ENCODE measurements at regions not wholly inside any gene's neighbourhood (a gene's known extent, or its start where the extent isn't known, plus 50 kb on each side); places are given as distances from the start of the nearest gene placed in this dataset.

DNA sequence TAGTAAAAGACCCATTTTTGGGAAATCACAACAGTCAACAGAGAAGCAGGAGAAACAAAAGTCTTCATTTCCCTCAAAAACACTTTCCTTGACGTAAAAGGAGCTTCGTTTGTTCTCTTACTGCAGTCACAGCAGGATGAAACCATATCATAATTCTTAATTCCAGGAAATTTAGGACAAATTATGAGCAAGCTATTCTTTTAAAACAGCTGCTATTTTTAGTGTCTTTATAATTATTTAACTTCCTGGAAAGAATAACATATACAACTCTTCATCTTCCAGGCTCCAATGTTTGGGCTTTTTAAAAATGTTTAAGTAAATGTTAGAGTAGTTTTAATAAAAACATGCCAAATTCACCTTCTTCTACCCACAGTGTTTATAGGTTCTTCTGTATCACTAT is 563.5 kb downstream of the LTN1 start:
- H3K9ac ChIP-seq = no peak overlapping the region
- no peak for TF ChIP-seq Cebpa-rat (IDR thresholded peaks at IDR 0.05)
- no peaks in the 10 kb centered on the region for H4K20me1 ChIP-seq
- no peaks in the 10 kb centered on the region for H3K4me1 ChIP-seq
- H3K36me3 ChIP-seq = no peaks in the 10 kb centered on the region
- H3K4me2 ChIP-seq = no peak overlapping the region
- H3K27ac ChIP-seq = no peak overlapping the region
- H3K27me3 ChIP-seq = no peaks in the 10 kb centered on the region
- H3K9me3 ChIP-seq = no peaks in the 10 kb centered on the region; the same call in 1 of the 2 replicates
- H3K4me3 ChIP-seq = no peak overlapping the region

DNA sequence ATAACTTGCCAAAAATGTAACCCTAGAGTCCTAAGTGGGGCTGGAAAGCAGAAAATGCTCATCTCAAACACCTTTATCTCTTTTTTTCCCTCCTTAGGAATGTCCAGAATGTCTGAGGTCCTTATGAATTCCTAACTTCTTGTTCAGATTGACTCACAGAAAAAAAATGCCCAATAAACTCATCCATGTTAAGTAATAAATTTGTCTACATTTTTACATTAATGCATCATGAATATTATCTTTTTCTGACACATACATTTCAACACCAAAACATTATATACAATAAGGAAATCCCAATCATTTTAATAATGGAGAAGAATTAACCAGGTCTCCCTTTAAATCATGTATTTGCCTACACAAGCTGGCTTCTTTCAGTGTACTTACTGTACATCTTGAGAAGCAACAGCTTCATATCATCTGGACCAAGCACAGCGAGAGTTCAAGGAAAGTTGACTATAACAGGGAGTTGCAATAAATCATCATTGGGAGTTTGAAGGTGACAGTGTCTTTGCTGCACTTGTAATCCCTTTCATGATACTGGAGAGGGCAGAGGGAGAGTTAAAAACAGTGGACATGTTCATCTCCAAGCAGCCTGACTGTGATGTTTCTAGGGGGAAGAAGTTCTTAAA is 565.2 kb downstream of the LTN1 start:
- H4K20me1 ChIP-seq = no peaks in the 10 kb centered on the region
- no peaks in the 10 kb centered on the region; the same call in 1 of the 2 replicates for H3K9me3 ChIP-seq
- no peaks in the 10 kb centered on the region for H3K27me3 ChIP-seq
- no peaks in the 10 kb centered on the region for H3K36me3 ChIP-seq
- no peak overlapping the region for H3K9ac ChIP-seq
- TF ChIP-seq Cebpa-rat (IDR thresholded peaks at IDR 0.05) = no peak
- no peak overlapping the region for H3K27ac ChIP-seq
- no peak overlapping the region for H3K4me2 ChIP-seq
- H3K4me3 ChIP-seq = no peak overlapping the region
- no peaks in the 10 kb centered on the region for H3K4me1 ChIP-seq

DNA sequence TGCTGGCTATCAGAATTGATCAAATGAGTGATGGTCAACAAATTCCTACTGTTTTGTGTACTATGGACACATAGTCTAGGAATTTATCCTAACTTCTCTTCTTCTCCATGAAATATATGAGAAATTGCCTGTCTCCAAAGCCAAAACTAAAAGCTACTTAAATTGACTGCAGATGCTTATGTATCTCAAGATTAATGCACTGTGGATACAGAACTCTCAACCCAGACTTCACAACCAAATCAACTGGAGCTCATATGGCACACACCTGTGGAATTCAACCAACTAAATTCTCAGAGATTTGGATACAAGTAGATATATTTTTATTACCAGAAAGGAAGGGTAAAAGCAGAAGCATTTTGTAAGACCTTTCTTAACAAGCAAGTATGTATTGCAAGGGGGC is 566.1 kb downstream of the LTN1 start:
- H3K27me3 ChIP-seq = no peaks in the 10 kb centered on the region
- H3K9me3 ChIP-seq = no peaks in the 10 kb centered on the region; the same call in 1 of the 2 replicates
- no peaks in the 10 kb centered on the region for H3K36me3 ChIP-seq
- H4K20me1 ChIP-seq = no peaks in the 10 kb centered on the region
- H3K4me1 ChIP-seq = no peaks in the 10 kb centered on the region
- no peak overlapping the region for H3K4me3 ChIP-seq
- no peak overlapping the region for H3K9ac ChIP-seq
- H3K27ac ChIP-seq = no peak overlapping the region
- H3K4me2 ChIP-seq = no peak overlapping the region
- TF ChIP-seq Cebpa-rat (IDR thresholded peaks at IDR 0.05) = no peak

DNA sequence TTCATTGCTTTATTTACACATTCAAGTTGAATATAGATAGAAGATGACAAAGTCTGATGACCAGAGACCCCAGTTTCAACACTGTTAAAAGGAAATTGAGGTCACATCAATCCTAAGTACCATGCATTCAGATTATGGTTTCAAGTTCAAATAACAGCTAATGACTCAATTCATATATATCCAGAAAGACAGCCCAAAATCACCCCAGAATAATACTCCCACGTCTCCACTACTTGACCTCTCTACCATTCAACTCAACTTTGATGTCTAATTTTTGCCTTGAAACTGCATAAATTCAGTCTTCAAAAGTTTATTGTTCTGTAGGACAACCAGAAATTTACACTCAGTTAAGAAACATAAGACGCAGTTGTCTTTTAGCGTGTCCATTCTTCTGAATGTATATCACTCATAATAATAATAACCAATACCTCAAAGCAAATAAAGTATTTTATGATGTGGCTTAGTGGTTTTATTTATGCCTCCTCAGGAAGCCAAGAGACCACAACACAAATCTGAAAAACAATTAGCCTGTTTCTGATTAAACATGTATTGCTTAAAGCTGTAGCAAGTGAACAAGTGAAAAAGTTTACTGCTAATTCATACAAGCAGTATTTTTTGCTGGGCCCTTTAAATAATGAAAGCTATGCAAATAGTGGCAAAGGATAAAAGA is 569.0 kb downstream of the LTN1 start:
- Histone ChIP-seq H3K4me2 (no peak overlapping the region), H3K36me3 (no peaks in the 10 kb centered on the region), H3K4me3 (no peak overlapping the region), H3K27ac (no peak overlapping the region), H3K9ac (no peak overlapping the region), H4K20me1 (no peaks in the 10 kb centered on the region), H3K9me3 (no peaks in the 10 kb centered on the region; the same call in 1 of the 2 replicates), H3K4me1 (no peaks in the 10 kb centered on the region), H3K27me3 (no peaks in the 10 kb centered on the region)
- no peak for TF ChIP-seq Cebpa-rat (IDR thresholded peaks at IDR 0.05)

DNA sequence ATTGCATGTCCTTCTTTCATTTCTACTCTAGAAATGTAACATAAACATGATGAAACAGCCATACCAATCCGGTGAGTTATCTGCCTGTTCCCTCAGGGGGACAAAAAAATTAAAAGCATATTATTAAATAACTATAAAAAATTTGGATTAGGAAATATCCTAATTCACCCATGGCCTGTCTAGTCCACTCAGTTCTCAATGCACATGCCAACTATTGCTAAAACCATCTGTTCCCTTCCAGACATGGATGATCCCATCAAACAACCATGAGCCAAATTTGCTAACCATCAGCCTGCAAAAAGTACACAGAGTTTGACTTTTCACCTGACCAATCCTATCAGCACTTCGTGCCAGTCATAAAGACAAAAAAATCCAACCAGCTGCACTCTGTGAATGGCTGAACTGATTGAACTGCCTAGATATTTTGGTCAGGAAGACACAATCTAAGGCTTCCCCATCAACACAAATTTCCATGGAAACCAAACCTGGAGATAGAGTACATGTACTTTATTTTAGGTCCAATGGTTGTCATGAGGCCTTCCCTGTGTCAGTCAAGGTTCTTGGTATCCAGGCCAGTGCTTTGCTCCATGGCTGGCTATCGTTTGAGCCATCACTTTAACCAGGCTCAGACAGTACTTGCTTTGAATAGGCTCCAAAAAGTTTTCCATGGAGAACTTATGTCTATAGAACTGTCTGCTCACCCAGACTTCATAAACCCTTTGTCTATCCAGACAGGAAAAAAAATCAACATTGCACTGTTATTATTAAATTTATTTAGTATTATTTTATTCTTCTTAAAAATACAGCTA is 570.8 kb downstream of the LTN1 start:
- Histone ChIP-seq H3K27ac (no peak overlapping the region), H3K36me3 (no peaks in the 10 kb centered on the region), H3K27me3 (no peaks in the 10 kb centered on the region), H3K9me3 (no peaks in the 10 kb centered on the region), H3K4me3 (no peak overlapping the region), H3K4me2 (no peak overlapping the region), H3K4me1 (no peaks in the 10 kb centered on the region), H3K9ac (no peak overlapping the region), H4K20me1 (no peaks in the 10 kb centered on the region)
- TF ChIP-seq Cebpa-rat (IDR thresholded peaks at IDR 0.05) = no peak

DNA sequence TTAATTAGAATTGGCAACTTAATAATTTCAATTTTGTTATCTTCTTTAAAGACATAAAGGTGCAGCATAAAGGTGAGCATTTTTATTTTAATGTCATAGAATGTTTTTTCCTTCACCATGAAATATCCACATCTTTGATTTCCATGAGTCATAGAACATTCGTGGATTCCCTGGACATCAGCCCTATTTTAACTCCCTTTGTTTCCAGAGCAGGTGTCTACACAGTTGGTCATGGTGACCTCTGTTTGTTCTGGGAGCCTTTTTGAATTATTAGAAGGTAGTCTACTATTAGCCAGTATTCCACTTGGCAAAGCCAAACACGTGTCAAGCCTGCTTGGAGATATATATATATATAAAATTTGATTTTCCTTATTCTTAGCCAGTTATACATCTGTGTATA is 572.9 kb downstream of the LTN1 start:
- no peak for TF ChIP-seq Cebpa-rat (IDR thresholded peaks at IDR 0.05)
- Histone ChIP-seq H3K27ac (no peak overlapping the region), H3K9me3 (no peaks in the 10 kb centered on the region), H3K4me3 (no peak overlapping the region), H3K27me3 (no peaks in the 10 kb centered on the region), H4K20me1 (no peaks in the 10 kb centered on the region), H3K36me3 (no peaks in the 10 kb centered on the region), H3K9ac (no peak overlapping the region), H3K4me2 (no peak overlapping the region), H3K4me1 (no peaks in the 10 kb centered on the region)

DNA sequence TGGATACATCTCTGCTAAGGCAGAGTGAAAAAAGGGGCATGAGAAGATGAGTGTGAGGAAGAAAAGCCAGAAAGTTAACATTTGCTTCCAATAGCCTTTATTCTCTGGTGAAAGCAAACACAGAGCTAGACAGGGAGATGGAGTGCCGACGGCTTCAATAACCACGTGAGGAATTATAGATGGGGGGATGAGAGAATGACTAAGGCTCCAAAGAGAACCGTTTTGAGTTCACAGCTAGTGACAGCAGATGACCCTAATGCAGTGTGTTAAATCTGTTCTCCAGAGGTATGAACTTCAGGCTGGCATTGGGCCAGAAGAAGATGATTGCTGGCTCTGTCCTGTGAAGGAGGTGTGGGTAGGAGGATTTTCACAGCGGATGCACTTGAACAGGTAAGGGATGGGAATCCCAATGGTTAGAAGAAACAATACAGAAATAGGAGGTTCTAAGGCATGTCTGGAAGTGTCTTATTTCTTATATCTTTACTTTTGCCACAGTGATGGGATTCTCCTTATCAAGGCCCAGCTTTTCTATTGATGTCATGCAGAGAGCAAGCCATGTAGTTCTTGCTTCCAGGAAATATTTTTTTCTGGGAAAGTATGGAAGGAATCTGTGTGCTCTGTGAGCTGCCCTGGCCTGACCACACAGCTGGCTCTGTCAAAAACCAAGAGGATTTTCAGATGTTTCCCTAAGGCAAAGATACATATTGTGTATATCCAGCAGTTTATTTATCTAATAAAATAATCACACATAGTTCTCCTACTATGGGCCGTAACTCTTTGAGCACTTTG is 573.8 kb downstream of the LTN1 start:
- no peak overlapping the region for H3K4me3 ChIP-seq
- TF ChIP-seq Cebpa-rat (IDR thresholded peaks at IDR 0.05) = no peak
- no peak overlapping the region for H3K4me2 ChIP-seq
- H3K9ac ChIP-seq = no peak overlapping the region
- H4K20me1 ChIP-seq = no peaks in the 10 kb centered on the region
- H3K27ac ChIP-seq = no peak overlapping the region
- no peaks in the 10 kb centered on the region for H3K4me1 ChIP-seq
- no peaks in the 10 kb centered on the region for H3K9me3 ChIP-seq
- no peaks in the 10 kb centered on the region for H3K36me3 ChIP-seq
- H3K27me3 ChIP-seq = no peaks in the 10 kb centered on the region

DNA sequence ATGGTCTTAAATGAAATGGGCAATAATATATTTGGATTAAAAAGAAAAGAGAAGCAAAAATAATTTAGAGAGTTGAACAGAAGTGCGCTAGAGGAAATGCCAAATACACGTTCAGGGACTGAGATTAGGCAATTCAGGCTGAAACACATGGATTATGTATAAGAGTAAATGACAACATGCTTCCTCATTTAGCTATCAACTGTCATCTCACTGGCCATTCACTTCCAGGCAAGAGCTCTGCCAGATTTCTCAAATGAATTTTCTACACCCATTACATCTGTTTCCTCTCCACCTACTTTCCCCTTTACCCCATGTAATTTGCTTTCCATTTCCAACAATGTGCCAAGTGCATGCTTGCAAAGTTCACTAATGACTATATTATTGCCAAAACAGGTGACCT is 582.4 kb downstream of the LTN1 start:
- Histone ChIP-seq H3K9me3 (no peaks in the 10 kb centered on the region), H4K20me1 (no peaks in the 10 kb centered on the region), H3K4me2 (no peak overlapping the region), H3K27me3 (no peaks in the 10 kb centered on the region), H3K27ac (no peak overlapping the region), H3K4me3 (no peak overlapping the region), H3K36me3 (no peaks in the 10 kb centered on the region), H3K9ac (no peak overlapping the region), H3K4me1 (no peaks in the 10 kb centered on the region)
- TF ChIP-seq Cebpa-rat (IDR thresholded peaks at IDR 0.05) = no peak

DNA sequence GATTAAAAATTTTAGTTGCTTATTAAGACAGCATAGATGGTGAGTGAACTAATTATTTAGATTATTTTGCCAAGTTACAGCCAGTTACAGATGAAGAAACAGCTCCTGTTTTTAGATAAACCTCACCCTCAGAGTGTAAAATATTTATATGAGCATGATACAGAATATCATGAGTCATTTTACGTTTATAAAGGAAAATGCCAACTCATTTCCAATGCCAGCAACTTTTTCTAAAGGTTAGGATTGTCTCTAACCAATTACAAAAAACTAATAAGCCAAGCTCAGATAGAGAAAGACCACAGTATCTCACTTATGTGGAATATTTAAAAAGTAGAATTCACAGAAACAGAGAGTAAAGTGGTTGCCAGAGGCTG is 590.1 kb downstream of the LTN1 start:
- Histone ChIP-seq H3K4me3 (no peak overlapping the region), H3K4me1 (no peaks in the 10 kb centered on the region), H3K36me3 (no peaks in the 10 kb centered on the region), H4K20me1 (no peaks in the 10 kb centered on the region), H3K27me3 (no peaks in the 10 kb centered on the region), H3K9ac (no peak overlapping the region), H3K27ac (no peak overlapping the region), H3K4me2 (no peak overlapping the region), H3K9me3 (0 out of 2 replicates have a peak, but pooled peaks cover 4% of the 10 kb centered on the region)
- no peak for TF ChIP-seq Cebpa-rat (IDR thresholded peaks at IDR 0.05)

Measured in BLaER1 (cell line).